ENCODE measurements at regions not wholly inside any gene's neighbourhood (a gene's known extent, or its start where the extent isn't known, plus 50 kb on each side); places are given as distances from the start of the nearest gene placed in this dataset.
"Not testable (repeated sequence)": the region's sequence is repeated elsewhere in the genome, so short reads cannot be mapped to it uniquely, and the experiment has no call there.

DNA sequence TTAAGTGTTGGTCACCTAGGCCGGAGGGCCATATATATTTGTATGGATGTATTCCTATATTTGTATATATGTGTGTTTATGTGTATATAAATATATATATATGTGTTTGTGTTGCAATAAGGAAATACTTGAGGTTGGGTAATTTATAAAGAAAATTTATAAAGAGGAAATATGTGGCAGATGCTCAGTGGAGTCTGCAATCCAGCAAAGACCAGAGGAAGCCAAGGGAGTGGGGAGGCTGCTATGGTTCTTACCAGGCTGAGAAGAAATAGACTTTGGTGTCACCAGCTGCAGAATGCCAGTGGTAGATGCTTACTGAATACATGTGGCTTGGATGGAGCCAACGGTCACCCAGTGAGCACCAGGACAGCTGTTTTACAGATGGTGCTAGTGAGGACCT lies 97.4 kb upstream of the ELOVL5 start:
- FAIRE-seq: no peak
- no peak for DNase-seq (ENCODE audit: extremely low spot score, insufficient read length, low read depth)

DNA sequence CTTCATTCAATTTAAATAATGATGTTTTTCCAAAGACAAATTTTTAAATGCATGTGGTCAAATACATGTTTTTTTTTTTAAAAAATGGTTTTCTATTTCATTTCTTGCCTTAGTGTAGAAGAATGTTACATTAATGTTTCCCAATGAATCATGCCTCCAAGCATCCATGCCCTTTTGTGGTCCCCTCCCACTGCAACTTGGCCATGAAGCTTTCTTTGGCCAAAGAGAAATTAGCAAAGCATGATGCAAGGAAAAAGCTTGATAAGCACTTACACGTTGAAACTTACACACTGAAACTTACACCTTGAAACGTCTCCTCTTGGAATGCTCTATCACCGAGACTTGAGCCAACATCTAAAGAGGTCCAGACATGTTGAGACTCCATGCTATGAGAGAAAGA lies 93.0 kb upstream of the ELOVL5 start:
- FAIRE-seq: no peak
- no peak for DNase-seq (ENCODE audit: extremely low spot score, insufficient read length, low read depth)

DNA sequence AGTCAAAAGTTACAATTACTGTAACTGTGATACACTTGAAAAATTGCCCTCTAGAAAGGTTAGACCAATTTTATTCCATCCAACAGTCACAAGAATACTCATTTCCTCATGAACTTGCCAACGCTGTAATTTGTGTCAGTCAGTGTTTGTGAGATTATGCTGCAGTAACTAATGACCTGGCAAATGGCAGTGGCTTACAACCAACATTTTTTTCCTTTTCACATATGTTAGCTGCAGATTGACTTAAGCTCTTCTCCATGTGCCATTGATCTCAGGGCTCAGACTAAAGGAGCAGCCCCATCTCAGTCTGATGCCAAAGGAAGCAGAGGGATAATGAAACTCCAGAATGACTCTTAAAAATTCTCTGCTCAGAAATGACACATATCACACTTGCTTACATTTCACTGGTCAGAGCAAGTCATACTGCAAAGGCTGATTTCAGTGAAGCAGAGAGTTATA lies 92.3 kb upstream of the ELOVL5 start:
- FAIRE-seq (no peak), DNase-seq (ENCODE audit: extremely low spot score, insufficient read length, low read depth) (no peak)

DNA sequence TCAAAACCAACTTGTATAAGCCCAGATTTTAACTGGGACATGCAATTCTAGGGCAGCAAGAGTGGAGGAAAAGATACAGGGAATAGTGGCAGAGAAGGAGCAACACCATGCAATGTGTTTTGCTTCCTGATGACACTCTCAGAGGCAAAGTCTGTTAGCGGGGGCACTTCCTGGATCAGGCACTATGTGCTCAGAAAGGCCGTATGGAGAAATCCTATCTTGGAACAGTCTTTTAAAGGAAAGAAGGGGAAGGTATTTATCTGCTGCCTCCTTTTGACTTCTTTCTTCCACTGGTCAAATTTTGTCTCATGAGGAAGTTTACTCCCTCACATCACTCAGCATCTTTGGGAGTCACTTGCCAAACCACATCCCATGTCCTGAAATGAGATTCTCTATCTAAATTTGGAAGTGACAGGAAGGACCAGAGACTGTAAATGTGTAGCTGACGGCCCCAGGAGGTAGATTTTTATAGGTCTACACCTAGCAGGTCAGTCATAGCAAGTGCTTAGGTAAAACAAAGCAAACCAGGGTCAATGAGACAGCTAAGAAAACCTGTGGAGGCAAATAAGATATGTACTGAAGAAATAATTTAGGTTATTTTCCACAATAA lies 91.7 kb upstream of the ELOVL5 start:
- FAIRE-seq (no peak), DNase-seq (ENCODE audit: extremely low spot score, insufficient read length, low read depth) (no peak)

DNA sequence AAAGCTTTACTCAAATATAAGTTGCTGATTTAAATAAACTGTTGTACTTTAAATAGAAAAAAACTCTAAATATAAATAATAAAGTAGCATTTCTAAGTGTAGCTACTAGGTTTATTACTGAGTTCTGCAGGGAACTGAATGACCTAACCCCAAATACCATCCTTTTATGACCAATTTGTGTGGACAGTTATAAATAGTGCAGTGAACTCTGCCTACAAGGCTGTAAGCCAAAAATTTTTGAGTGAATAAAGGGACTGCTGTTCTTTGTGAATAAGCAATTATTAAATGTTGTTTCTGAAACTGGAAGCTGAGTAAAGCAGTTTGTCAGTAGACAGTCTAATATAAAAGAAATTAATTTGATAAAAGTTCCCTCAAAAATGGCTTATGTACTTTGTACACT lies 90.8 kb upstream of the ELOVL5 start:
- no peak for DNase-seq (ENCODE audit: extremely low spot score, insufficient read length, low read depth)
- FAIRE-seq: no peak

DNA sequence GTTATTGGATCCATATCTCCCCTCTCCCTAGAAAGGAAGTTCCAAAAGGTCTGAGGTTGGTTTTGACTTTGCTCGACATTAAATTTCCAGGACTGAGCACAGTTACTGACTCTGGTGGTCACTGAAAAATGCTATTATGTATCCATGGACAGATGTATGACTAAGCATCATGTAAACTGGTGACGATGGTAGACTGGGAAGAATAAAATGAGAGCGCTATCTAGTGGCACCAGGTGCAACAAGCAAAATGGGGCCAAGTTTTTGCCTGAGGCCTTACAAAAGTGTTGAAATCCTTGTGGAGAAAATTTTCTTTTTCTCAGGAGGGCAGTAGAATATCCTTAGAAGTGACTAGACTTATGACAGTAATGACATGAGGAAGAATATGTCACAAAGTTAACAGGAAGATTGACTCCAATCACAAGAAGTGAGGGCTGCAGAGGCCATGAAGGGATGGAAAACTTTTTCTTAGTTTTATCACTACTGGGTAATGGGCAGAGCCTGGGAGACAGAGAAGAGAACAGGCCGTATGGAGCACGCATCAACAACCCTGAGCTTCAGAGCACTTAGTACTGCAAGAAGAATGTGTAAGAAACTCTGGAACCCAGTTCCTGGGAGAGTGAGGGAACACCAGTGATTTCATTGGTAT lies 88.9 kb upstream of the ELOVL5 start:
- DNase-seq (ENCODE audit: extremely low spot score, insufficient read length, low read depth) (no peak), FAIRE-seq (peak; percentile 52)

DNA sequence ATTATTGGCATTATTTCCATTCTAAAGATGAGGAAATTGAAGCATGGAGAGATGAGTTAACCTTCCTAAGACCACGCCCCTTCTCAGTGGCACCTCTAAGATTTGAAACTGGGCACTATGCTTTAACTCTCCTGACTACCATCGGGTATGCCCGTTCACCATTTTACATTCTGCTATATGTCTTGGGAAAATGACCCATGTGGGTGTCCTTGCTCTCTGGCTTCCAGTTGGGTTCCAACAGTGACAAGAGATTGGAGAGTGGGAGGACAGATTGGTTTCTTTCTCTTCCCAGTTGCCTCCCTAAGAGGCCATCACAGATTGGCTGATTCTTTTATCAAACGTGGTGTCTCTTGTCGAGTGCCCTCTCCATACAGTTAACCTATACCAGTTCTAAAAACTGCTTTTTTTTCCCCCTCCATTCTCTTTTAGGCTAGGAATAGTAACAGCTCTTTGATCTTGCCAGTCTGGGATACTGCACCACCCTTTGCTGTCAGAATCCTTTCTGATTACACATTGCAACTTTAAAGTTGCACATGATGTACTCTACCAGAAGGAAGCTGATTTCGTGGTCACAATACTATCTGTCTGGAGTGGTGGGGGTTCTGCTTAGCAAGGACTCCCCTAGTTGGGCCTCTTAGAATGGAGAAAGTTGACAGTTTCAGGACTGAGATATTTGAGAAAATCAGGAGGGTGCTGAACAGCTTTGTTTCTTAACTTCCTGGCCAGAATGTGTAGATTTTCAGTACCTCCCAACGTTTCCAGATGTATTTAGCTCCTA lies 88.0 kb upstream of the ELOVL5 start:
- DNase-seq (ENCODE audit: extremely low spot score, insufficient read length, low read depth) (no peak), FAIRE-seq (no peak)

DNA sequence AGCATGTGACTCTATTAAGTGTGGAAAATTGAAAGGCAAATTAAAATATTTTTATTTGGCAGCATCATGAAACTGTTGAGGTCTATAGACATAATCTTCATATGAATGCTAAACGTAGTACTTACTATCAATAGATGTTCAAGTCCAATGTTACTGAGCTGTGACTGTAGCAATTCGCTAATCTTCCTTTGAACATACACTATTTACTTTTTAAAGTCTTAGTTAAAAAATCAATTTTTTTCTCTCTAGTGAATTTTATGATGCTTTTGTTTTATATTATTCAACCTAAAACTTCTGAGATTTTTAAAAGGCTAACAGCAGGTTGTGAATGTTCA lies 85.2 kb upstream of the ELOVL5 start:
- DNase-seq (ENCODE audit: extremely low spot score, insufficient read length, low read depth) (no peak), FAIRE-seq (no peak)

DNA sequence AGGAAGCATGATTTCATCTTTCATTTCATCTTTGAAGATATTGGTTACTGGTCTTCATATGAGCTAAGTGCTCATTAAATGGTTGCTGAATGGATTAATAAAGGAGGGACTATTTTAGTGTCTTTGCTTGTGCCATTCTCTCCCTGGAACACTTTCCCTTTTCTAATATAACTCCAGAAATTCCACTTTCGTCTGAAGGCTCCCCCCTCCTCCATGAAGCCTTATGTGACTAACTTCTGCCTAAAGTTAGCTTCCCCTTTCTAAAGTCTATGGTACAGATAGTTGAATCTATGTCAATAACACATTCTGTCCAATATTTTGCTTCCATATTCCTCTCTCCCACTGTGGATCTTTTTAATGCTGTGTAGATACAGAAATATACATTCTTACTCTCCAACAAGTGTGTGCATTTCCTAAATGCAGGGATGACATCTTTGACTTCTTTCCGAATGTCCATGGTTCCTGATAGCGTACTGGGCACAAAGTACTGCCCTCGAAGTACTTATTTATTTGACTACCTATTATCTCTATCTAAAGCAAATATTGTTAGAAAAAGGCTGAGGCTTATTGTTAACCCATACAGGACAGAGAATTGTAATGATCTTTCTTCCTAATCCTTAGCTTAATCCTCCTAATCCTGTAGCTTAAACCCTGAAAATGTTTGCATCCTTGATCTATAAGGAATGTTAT lies 84.7 kb upstream of the ELOVL5 start:
- no peak for DNase-seq (ENCODE audit: extremely low spot score, insufficient read length, low read depth)
- FAIRE-seq: no peak

DNA sequence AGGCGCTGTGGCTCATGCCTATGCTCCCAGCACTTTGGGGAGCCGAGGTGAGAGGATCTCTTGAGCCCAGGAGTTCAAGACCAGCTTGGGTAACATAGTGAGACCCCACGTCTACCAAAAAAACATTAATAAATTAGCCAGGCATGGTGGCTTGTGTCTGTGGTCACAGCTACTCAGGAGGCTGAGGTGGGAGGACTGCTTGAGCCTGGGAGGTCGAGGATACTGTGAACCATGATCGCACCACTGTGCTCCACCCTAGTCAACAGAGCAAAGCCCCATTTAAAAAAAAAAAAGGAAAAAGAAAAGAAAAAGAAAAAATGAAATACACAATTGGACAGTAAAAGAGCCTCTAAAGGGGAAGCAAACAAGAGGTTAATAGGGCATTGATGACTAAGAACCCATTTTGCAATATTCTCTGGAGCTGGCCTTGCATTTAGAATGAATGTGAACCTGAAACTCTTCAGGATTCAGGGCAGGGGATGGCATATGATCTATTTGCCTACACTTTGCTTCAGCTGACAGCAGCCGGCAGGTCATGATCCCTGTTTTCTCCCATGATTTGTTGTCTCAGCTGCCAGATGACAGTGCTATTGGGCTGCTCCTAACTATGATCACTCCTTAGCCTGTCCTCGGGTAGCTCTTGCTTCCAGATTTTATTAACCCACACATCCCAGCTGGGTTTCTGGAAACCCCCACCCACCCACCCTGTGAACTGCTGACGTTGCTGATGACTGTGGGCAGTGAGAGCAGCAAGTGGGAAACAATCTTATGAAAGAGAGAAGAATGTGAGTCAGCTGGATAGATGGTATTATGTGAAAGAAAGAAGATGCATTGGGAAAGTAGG lies 83.8 kb upstream of the ELOVL5 start:
- no peak for FAIRE-seq
- no peak for DNase-seq (ENCODE audit: extremely low spot score, insufficient read length, low read depth)

DNA sequence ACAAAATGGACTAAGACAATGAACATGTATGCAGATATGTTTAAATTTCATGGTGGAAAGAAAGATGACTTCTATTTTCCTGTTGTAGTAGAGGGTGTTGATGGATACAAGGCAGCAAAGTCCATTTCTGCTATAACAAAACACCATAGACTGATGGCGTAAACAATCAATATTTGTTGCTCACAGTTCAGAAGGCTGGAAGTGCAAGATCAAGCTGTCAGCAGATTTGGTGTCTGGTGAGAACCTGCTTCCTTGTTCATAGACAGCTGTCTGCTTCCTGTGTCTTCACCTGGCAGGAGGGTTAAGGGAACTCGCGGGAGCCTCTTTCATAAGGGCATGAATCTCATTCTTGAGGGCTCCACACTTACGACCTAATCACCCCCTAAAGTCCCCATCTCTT lies 83.0 kb upstream of the ELOVL5 start:
- FAIRE-seq (no peak), DNase-seq (ENCODE audit: extremely low spot score, insufficient read length, low read depth) (no peak)

DNA sequence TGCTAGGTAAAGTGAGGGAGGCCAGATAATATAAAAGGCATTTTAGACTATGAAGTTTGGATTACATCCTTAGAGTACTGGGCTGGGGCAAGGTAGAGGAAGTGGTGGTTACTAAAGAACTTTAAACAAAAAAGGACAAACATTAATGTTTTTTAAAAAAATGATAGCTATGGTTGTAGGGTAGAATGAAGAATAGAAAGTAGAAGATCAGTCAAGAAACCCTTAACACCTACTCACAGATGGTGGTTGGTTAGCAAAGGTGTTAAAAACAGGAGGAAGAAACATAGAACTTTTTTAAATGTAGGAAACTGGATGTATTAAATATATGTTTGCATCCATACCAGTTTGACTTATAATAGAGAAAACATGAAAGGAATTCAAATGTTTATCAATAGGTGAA lies 80.7 kb upstream of the ELOVL5 start:
- DNase-seq (ENCODE audit: extremely low spot score, insufficient read length, low read depth) (no peak), FAIRE-seq (no peak)

DNA sequence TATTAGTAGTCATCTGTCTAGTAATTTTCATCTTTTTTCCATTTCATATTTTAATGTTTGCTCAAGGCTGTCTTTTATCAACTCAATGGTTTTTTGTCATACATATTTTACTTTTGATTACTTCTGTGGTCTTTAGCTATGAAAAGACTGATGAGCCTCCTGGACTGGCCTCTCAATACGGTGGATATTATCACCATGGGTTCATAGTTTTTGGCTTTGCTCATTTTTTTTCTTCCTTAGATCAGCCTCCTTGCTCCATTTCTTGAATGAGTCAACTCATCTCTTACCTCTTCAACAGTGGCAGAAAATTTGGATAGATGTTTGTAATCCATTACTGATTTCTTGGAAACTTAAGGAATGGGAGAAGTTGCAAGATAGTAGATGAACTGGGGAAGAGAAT lies 80.1 kb upstream of the ELOVL5 start:
- DNase-seq (ENCODE audit: extremely low spot score, insufficient read length, low read depth): no peak
- no peak for FAIRE-seq

DNA sequence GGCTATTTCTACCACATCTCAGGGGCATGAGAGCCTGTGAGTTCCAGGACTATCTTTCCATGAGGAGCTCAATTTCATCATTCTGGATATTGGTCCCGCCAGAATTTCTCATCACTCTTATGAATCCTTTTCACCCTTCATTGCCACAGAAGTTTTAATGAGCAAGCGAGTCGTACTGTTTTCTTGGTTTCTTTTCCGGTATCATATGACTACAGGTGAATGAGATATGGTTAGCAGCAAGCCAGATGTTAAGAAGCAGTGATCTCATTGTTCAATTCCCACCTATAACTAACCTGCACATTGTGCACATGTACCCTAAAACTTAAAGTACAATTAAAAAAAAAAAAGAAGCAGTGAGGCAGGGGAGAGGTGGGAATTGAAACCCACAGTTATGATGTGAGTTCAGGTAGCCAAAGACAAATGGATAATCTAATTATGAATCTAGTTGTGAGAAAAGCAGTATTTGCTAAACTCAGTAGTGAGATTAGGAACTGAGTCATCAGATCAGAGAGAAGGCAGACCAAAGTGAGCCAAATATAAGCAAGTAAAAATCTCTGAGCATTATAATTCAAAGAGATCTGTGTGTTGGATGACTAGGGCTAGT lies 78.0 kb upstream of the ELOVL5 start:
- DNase-seq (ENCODE audit: extremely low spot score, insufficient read length, low read depth) (no peak), FAIRE-seq (peak; percentile 63)

DNA sequence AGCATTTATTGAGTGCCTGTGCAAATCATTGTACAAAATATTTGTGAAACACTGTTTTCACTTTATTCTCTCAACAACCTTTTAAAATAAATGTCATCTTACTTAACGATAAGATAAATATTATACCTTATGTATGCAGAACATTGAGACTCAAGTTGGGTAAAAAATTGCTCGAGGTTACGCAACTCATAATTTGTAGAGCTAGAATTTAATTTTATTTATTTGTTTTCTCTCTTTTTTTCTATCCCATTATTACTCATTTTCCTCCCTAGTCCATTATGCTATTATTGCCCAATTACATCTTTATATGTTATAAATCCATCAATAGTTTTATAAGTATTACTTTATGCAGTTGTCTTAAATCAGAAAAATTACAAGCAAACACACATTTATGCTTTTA lies 77.4 kb upstream of the ELOVL5 start:
- no peak for DNase-seq (ENCODE audit: extremely low spot score, insufficient read length, low read depth)
- FAIRE-seq: no peak

DNA sequence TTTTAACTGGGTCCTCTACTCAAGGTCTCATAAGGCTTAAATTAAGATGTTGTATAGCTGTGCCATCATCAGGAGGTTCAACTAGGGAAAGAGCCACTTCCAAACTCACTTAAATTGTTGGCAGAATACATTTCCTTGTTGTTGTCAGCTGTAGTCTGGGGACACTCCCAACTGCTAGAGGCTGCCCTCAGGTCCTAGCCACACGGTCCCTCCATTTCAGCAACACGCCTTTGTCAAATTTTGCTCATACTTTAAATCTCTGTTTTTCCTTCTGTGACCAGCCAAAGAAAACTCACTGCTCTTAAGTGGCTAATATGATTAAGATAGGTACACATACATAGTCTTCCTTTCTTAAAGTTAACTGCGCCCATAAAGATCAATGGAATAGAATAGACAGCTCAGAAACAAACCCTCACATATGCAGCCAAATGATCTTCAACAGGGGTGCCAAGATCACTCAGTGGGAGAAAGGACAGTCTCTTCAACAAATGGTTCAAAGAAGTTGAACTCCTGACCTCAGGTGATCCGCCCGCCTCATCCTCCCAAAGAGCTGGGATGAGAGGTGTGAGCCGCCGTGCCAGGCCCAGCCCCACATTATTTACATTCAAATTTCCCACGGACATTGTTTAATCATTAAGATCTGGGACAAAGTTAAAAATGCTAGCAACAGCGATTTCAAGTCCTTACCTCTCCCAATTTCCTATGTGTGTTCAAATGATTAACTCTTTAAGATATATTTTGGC lies 76.4 kb upstream of the ELOVL5 start:
- FAIRE-seq: no peak

DNA sequence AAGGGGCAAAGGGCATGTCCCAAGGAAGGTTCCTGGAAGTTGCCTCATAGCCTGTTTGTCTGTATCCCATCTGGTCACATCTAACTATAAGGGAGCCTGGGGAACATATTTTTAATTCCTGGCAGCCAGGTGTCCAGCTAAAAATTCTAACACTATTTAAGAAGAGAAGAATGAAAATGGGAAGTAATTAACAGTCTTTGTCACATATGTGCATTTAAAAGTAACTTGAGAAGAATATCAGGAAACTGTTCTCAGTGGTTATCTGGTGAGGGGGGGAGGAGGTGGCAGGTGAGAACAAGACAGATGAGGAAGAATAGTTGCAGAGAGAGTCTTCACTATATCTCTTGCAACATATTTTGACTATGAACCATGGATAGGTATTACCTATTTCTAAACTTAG lies 75.5 kb upstream of the ELOVL5 start:
- DNase-seq (ENCODE audit: extremely low spot score, insufficient read length, low read depth) (no peak), FAIRE-seq (no peak)

More for the DNA sequence above, 76.4 kb upstream of the ELOVL5 start:
- no peak for DNase-seq (ENCODE audit: extremely low spot score, insufficient read length, low read depth)

DNA sequence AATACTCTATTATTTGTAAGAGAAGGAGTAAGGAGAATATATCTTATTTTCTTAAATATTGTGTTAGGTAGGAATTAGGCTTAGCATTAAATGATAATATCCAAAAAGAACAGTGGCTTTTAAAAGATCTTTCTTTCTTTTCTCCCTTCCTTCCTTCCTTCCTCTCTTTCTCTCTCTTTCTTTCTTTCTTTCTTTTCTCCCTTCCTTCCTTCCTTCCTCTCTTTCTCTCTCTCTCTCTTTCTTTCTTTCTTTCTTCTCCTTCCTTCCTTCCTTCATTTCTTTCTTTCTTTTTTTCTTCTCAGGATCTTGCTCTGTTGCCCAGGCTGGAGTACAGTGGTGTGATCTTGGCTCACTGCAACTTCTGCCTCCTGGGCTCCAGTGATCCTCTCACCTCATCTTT lies 74.8 kb upstream of the ELOVL5 start:
- not testable (repeated sequence) for DNase-seq (ENCODE audit: extremely low spot score, insufficient read length, low read depth); FAIRE-seq

DNA sequence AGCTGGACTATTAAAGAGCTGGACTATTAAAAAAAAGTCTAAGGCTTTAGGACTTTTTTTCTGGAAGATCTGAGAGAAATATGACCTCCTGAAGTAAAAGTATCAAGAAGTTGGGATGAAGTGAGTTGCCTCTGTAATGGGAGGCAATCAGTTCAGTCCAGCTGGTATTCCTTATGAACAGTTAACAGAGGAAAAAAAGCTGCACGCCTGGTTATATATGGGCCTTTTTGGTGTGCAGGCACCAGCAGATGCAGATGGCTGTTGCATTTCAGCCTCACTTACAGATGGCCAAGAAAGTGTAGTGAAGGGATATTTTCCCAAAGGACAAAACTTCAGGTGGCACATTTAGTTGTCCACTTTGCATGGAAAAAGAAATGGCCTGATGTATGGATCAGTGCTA lies 70.3 kb upstream of the ELOVL5 start:
- no peak for FAIRE-seq
- DNase-seq (ENCODE audit: extremely low spot score, insufficient read length, low read depth): no peak

Data from GM18507 (cell line).